GM21447 (cell line): ENCODE measurements at regions not wholly inside any gene's neighbourhood (a gene's known extent, or its start where the extent isn't known, plus 50 kb on each side); places are given as distances from the start of the nearest gene placed in this dataset.
"Not testable (repeated sequence)": the region's sequence is repeated elsewhere in the genome, so short reads cannot be mapped to it uniquely, and the experiment has no call there.

ENCODE experiments used
- ATAC-seq: cut with Tn5 transposase; IDR thresholded peaks from one replicate; pipeline ENCODE4 v1.9.1; 2021; ENCODE audit not compliant: unreplicated experiment

DNA sequence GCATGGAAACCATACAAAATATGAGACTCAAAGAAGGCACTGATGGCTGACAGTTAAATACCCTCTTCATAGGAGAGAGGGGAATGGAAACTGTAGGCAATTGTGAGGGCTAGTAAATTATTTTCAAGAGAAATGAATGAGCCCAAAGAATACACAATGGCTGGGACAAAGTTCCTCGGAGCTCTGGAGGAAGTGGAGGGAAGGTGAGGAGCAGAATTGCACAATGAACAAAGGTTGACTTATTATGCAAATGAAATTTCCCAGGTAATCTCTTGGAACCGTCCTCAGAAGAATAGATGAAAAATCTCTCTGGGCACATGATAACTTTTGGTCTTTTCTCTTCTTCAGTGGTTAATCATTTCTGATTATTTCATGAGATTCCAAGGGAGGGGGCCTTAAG, 202.6 kb upstream of the VCX start:
- ATAC-seq, result no peak

DNA sequence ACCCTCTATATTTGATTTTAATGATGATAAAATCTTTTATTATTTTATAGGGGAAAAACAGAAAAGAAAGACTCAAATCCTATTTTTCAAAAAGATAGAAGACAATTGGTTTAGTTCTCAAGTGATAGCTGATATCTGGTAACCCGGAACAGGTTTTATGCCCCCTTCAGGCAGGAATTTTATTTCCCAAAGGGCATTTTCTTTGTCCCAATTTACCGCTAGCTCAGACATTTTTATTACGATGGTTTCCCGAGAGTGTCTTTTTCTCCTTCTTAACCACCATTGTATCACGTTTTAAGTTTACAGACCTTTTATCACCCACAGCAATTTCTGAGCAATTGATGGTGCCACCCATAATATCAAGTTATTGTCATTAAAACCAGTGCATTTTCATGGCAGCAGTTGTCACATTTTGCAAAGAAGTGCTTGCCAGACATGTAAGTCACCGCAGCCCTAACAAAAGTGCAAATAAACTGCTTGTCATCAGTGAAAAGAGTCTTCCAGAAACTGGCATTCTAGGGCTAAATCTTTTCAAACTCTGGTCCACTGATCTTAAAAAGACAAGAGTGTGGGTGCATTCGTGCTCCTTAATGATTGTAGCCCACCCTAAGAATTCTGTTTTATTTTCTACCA, 204.8 kb upstream of the VCX start:
- no peak for ATAC-seq

DNA sequence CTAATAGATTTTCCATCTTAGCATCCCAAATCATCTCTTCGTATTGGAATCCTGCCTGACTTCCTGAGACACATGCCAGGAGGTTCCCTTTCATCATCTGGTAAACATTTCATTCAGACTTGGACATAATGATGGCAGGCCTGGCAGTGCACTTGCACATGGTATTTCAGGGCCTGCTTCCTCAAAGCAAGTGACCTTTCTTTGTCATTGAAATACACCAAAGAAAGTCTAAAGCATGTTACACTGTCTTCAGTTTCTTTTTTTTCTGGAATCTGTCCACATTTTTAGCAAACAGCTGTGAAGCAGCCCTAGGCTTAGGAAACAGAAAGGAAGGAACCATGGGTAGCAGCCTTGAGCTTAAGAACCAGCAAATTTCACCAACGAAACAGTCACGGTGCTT, 205.9 kb upstream of the VCX start:
- no peak for ATAC-seq

DNA sequence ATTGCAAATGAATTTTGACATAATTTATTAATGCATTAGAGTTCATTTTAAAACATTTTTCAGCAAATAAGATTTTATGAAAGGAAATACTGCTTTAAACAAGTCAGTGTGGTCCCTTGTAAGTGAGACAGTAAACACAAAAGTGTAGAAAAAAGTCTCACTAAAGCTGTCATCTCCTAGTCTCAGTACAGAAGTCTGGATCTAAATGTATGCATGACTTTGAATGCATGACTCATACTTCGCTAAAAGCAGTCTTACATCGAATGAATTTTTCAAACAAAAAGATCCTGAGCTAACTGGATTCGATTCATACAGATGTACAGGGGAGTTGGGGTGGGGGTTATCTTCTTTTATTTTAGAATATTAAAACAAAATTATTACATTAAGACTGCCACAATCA, 207.4 kb upstream of the VCX start:
- ATAC-seq, result no peak

DNA sequence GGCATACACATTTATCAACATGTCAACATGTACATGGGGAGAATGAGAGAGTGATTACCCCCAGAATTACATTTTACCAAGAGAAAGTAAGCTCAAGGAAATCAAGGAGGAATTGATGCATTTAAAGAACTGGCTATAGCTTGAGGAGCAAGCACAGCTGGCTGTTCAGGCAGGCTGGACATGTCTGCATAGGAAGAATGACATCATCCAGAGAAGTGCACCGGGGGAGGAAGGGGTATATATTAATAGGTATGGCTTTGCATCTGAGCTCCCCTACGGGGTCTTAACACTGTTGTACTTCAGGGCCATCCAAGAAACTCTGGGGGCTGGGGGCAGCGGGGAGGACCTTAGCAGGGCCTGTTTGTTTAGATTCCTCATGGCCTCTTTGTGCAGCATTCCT, 222.4 kb upstream of the VCX start:
- ATAC-seq, result no peak

DNA sequence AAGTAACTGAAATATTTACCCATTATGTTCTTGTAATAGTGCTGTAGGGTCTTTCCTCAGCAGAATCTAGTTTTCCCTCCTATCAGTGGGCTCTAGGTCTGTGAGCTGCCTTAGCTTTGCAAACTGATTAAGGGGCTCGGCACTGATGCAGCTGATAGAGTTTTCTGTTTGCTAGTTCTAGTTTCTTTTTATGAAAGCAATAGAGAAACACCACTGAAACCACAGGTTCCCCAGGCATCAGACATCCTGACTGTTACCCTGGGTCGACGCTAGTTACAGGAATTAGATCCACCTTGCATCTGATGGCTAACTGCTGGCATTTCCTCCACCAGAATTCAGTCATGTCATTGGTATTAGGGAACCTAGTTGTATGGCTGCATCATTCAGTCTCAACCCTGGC, 225.0 kb upstream of the VCX start:
- no peak for ATAC-seq

DNA sequence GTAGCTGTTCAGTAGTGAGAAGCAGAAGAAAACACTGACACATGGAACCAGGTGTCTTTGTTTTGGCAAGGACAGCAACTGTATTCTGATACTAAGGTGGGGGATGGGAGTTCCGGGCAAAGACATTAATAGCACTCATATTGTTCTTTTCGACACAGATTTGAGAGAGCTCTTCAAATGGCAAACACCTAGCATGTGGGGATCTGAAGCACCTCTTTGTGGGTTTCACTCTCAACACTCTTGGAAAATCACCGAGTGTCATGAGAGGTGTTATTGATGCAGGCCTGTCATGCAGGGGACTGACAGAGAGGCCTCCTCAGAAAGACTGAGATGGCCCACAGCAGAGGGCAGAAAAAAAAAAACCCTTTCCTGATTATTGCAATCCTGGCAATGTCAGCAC, 228.4 kb upstream of the VCX start:
- no peak for ATAC-seq

DNA sequence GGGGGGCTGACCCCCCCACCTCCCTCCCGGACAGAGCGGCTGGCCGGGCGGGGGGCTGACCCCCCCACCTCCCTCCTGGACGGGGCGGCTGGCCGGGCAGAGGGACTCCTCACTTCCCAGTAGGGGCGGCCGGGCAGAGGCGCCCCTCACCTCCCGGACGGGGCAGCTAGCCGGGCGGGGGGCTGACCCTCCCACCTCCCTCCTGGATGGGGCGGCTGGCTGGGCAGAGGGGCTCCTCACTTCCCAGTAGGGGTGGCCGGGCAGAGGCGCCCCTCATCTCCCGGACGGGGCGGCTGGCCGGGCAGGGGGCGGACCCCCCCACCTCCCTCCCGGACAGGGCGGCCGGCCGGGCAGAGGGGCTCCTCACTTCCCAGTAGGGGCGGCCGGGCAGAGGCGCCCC, 234.3 kb upstream of the VCX start:
- ATAC-seq, result not testable (repeated sequence)

DNA sequence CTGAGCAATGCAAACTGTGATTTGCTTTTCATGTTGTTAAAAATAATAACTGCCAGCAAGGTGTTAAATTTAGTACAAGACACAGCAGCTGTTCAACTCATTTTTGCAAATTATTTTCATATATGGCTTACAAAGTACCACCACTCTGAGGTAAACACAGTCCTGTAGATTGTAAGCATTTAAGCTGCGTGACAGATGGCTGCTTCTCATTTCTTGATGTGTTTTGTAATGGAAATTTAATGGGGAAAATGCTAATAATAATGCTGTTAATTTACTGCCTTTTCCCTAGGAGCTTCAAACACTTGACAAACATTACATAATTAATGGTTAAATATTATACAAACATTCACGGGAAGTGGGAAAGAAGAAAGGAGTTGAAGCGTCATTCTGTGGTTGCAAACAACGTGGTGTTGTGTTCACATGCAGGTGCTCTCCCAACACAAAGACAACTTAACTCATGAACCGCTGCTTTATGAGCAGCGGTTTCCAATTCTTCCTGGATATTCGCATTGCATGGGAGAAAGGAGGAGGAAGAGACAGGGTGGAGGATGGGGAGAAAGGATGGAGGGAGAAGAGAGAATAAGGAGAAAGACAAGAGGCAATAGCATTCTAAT, 236.8 kb upstream of the VCX start:
- no peak for ATAC-seq

DNA sequence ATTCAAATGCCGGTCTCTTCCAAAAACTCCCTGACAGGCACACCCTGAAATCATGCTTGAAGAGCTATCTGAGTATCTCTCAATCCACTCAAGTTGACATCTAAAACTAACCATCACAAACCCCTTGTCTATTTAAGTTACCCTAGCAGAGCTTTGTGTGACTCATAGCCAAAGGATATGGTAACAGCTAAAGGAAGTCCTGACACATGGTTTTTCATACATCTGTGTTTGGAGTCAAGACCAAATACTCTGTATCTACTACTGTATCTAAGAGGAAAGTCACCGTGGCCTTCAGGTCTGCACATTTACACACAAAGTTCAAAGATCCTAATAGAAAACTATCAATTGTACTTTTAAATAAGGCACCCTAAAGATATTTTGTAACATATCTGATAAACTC, 239.6 kb upstream of the VCX start:
- ATAC-seq, result no peak

DNA sequence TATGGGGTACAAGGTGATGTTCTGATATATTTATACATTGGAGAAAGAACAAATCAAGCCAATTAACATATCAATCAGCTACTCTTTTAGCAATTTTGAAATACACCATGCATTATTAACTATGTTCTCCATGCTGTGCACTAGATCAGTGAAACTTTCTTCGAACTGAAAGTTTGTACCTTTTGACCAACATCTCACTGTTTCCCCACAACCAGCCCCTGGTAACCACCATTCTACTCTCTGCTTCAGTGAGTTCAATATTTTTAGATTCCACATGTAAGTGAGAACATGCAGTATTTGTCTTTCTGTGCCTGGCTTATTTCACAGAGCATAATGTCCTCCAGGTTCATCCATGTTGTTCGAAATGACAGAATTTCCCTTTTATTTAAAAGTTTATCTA, 246.1 kb upstream of the VCX start:
- no peak for ATAC-seq

DNA sequence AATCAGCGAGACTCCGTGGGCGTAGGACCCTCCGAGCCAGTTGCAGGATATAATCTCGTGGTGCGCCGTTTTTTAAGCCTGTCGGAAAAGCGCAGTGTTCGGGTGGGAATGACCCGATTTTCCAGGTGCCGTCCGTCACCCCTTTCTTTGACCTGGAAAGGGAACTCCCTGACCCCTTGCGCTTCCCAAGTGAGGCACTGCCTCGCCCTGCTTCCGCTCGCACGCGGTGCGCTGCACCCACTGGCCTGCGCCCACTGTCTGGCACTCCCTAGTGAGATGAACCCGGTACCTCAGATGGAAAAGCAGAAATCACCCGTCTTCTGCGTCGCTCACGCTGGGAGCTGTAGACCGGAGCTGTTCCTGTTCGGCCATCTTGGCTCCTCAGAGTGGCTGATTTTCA, 249.6 kb upstream of the VCX start:
- ATAC-seq, result not testable (repeated sequence)

DNA sequence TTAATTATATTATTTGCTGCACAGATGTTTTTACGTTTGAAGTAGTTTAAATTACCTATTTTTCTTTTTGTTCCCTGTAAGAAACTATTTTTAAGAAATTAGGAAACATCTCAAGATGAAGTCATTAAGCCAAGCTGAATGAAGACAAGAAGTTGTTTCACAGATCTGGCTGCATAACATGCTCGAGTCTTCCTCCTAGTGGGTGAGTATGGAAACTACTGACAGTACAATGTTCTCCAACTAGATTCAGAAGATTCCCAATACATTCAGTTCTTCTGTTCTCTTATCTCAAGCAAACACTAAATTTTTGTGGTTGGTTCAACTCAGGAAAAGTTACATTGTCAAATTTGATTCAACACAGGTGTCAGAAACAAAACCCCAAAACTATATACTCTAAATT, 256.8 kb upstream of the VCX start:
- no peak for ATAC-seq

DNA sequence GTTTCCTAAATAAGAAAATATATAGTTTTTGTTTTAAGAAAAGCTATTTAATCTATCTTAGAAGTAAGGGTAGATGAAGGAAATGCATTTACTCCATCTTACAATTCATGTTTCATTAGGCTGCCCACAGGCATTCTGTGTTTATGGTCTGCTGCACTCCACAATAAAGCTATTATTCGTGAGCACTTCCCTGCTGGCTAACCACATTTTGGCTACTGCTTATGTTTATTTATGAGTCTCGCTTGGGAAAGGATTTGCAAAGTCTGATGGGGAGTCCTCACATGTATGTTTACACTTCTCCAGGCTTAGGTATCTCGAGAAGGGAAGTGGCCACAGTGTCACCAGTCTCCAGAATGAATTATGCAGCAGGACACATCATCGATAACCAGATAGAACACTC, 260.8 kb upstream of the VCX start:
- ATAC-seq, result no peak

DNA sequence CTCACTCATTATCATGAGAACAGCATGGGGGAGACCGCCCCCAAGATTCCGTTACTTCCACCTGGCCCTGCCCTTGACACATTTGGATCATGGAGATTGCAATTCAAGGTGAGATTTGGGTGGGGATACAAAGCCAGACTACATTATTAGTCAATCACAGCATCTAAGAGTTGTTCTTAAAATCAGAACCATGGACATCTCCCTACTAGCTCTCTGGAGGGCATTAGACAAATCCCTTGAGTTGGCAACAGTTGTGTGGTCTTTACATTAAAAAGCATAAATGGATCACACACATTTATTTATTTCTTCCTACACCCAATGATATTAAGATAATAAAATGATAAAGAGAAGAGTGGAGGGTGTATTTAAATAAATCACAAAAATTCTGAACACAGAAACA, 262.8 kb upstream of the VCX start:
- ATAC-seq, result no peak

DNA sequence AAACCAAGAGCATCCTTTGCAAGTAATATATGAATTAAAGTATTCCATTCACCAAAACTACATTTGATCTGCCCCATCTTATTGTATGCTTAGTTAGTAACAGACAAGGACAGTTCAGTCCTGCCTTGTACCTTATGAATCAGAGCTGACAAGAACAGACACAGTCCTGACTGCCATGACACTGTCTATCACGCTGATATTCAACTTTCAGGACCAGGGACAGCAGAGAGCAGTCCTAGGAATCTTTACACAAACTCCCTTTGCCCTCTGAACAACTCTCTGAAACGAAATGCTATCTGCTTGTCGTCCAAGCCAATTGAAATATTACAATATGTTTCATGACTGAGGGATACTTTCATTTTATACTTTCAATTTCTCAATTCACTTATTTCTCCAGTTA, 268.6 kb upstream of the VCX start:
- ATAC-seq, result no peak

DNA sequence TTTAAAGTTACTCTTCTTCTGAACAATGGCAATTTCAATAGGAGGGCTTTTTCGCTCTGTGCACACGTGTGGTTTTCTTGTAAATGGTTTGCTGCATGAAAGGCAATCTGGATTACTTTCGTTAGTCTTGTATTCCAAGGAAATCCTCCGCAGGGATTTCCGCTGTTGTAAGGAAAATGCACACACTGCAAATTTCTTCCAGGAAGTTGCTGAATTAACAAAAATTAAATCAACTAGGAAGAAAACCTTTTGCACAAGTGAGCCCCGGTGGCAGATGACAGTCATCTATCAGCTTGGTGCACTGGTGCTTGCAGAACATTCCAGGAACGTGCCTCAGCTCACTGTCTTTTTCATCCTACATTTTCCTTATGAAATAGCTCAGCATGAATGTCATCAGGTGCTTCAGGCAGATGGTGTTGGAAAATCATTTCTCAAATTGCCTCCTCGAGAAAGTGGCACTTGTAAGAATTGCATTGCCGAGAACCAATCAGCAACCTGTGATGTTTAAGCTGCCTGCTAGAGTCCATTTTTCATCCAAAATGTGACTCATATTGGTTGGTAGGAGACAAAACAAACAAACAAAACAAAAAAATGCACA, 272.4 kb upstream of the VCX start:
- ATAC-seq, result no peak

DNA sequence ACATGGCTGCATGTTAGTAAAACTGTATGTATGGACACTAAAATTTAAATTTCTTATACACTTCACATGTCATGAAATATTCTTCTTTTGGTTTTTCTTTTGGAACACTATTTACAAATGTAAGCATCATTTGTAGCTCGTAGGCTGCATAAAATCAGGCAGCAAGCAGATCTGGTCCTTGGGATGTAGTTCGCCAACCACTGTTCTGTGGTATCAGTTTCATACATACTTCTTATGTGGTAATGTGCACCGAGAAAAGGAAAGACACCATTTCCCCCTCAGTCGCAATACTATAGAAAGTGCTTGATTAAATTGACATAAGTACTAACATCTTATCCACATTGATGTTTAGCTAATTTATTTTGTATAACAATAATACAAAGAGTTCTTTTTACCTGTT, 274.4 kb upstream of the VCX start:
- ATAC-seq, result no peak

DNA sequence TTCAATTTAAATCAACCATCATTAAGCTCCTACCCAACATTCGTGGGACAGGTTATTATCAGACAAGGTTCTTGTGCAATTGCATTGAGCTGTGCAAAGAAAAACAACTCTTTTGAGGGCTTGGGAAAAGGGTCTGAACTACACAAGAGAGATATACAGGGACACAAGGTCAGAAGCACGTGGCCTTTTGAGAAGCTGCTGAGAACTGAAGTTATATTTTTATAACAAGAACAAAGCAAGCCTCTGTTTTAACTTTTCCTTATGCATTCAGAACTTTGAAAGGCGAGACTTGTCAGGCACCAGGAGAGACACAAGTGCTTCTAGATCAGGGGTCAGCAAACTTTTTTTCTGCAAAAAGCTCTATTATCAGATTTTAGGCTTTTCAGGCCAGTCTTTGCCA, 274.8 kb upstream of the VCX start:
- no peak for ATAC-seq

DNA sequence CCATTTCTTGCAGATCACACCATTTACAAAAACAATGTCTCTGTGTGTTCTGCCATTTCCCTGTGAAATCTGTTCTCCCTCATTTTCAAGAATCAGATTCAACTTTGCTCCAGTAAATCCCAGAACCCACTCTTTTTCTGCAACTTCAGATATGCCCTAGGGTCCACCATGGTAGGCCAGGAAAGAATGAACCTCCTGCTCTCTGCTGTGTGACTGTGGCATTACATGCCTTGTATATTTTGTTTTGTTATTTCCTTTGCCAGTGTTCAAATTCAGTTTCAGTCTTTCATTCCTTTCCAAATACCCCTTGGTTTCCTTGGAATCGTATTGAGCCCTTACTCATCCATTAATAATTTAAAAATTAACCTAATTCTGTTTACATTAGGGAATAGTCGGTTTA, 290.2 kb upstream of the VCX start:
- ATAC-seq, result no peak

DNA sequence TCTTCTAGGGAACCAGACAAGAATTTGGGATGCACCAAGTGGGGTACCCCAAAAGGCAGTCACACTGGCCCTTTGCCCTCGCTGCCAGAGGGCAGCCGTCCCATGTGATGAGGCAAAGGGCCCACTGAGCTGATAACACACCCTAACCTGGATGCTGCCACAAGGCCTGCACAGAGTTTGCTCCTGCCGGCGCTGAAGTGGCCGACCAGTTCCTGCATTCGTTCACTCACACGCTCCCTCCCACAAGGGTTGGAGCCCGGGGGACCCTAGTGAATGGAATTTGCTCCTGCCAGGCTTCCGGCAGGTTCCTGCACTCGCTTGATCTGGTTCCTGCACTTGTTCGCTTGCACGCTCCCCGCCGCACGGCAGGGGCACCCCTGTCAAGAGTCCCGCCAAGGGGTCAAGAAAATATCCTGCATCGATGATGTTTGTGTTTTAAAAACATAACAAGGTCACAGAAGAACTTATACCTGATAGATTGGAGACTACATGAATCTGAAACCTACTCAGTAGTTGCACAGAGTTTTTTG, 296.4 kb upstream of the VCX start:
- ATAC-seq, result no peak

DNA sequence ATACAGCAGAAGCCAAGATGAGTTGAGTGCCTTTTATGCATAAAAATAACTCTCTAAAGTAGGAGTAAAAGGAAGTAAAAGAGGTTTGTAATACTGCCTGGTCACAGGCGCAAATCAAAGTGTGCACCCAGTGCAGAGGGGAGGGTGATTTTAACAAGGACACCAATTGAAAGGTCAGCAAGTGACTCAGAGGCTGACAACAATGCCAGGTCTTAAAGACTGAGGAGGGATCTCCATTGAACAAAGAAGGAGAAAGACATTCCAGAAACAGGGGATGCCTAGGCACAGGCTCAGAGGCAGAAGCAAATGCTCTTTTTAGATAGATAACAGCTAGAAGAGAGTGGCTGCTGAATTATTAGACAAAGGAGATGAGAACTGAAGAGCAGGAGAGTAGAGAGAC, 297.4 kb upstream of the VCX start:
- ATAC-seq, result no peak
